GM12875 (cell line): ENCODE measurements at regions not wholly inside any gene's neighbourhood (a gene's known extent, or its start where the extent isn't known, plus 50 kb on each side); places are given as distances from the start of the nearest gene placed in this dataset.

Experiments used
- H3K4me3 ChIP-seq: one replicate; pipeline ENCODE4 v1.5.1; 2011; ENCODE audit warnings: low read depth, low read length, control low read depth
- CTCF ChIP-seq: IDR thresholded peaks from 2 replicates; pipeline ENCODE4 v1.5.1; 2011; ENCODE audit warnings: low read depth, mild to moderate bottlenecking, control low read depth, inconsistent platforms, low read length, moderate library complexity, borderline replicate concordance; ENCODE audit not compliant: insufficient read depth

- no peak for TF ChIP-seq CTCF
- no peak overlapping the region for H3K4me3 ChIP-seq
Observed at GRCh38 chr2:173649527-173650219, 295.0 kb downstream of the CDCA7 start.

- no peak overlapping the region for H3K4me3 ChIP-seq
- no peak for TF ChIP-seq CTCF
Observed at GRCh38 chr2:173651891-173652290, 297.2 kb downstream of the CDCA7 start.

GRCh38 chr2:173652311-173652710, 297.6 kb downstream of the CDCA7 start:
- no peak overlapping the region for H3K4me3 ChIP-seq
- TF ChIP-seq CTCF = no peak

GRCh38 chr2:173652767-173653431, 298.2 kb downstream of the CDCA7 start:
- no peak overlapping the region for H3K4me3 ChIP-seq
- TF ChIP-seq CTCF = no peak

GRCh38 chr2:173653432-173653805, 298.7 kb downstream of the CDCA7 start:
- TF ChIP-seq CTCF = no peak
- H3K4me3 ChIP-seq = no peak overlapping the region

- H3K4me3 ChIP-seq = no peak overlapping the region
- TF ChIP-seq CTCF = no peak
Observed at GRCh38 chr2:173654161-173654895, 299.7 kb downstream of the CDCA7 start.
